ENCODE measurements at regions not wholly inside any gene's neighbourhood (a gene's known extent, or its start where the extent isn't known, plus 50 kb on each side); places are given as distances from the start of the nearest gene placed in this dataset.
"Not testable (repeated sequence)": the region's sequence is repeated elsewhere in the genome, so short reads cannot be mapped to it uniquely, and the experiment has no call there.

DNA sequence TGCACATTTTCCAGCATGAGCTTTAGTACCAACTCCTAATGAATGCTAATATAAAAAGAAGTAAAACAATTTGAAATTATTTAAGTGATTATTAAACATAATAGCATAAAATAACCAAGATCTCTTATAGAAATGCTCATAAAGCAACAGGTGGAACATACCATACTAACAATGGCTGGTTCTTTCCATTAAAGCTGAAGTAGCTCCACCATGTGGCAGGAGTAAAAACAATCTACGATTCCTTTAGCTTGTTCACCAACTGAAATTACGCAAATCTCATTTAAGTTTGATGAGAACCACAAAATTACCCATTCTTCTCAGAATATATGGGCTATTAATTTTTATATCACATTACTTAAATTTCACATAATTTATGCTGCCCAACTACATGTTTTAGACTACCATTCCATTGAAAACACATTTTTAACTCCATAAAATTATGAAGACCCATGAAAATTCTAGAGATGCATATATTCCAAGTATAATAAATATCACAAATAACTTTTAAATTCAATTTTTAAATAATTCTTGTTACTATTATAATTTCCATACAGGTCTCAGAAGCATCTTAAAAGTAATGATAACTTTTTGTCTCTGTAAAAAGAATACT lies 213.6 kb downstream of the DAD1 start:
- TF ChIP-seq EP300 (IDR thresholded peaks at IDR 0.05; ENCODE audit: low read depth) (no peak), POLR2AphosphoS5 (IDR thresholded peaks at IDR 0.05) (no peak)
- TF ChIP-seq, protein P1, sequence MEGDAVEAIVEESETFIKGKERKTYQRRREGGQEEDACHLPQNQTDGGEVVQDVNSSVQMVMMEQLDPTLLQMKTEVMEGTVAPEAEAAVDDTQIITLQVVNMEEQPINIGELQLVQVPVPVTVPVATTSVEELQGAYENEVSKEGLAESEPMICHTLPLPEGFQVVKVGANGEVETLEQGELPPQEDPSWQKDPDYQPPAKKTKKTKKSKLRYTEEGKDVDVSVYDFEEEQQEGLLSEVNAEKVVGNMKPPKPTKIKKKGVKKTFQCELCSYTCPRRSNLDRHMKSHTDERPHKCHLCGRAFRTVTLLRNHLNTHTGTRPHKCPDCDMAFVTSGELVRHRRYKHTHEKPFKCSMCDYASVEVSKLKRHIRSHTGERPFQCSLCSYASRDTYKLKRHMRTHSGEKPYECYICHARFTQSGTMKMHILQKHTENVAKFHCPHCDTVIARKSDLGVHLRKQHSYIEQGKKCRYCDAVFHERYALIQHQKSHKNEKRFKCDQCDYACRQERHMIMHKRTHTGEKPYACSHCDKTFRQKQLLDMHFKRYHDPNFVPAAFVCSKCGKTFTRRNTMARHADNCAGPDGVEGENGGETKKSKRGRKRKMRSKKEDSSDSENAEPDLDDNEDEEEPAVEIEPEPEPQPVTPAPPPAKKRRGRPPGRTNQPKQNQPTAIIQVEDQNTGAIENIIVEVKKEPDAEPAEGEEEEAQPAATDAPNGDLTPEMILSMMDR (IDR thresholded peaks at IDR 0.05), result peak; percentile 40 to 57 (median 47)
- DNase-seq, result no peak
- H3K36me3 ChIP-seq, result no peaks in the 10 kb centered on the region
- H3K27me3 ChIP-seq, result no peaks in the 10 kb centered on the region
- in situ Hi-C loops (cut with MboI; ENCODE audit: low pct_ligation_motif_present in 1 of 4, low pct_unique_long_range_greater_than_20kb in 1 of 4, low sequenced_read_pairs in 3 of 4), result loop anchor here in 2 of 4 donors (10.0 to 25.0 kb wide), 2 partner anchors 51 to 187 kb away; no protein-coding TSS in a partner anchor
- 3 to 8% methylated on average over 2 of the region's 2 CpGs for WGBS, 2 donors (ENCODE audit: low coverage in 1 of 2)
- peaks cover 0 to 4% (median 0%) of the 10 kb centered on the region in 4 donors for H3K4me1 ChIP-seq
- intact Hi-C loops (cut with DNase I; ENCODE audit: low total_unique reads), result no loop called here
- no peaks in the 10 kb centered on the region for H3K9me3 ChIP-seq
- H3K4me3 ChIP-seq, result no peak overlapping the region
- H3K27ac ChIP-seq, result no peak overlapping the region

DNA sequence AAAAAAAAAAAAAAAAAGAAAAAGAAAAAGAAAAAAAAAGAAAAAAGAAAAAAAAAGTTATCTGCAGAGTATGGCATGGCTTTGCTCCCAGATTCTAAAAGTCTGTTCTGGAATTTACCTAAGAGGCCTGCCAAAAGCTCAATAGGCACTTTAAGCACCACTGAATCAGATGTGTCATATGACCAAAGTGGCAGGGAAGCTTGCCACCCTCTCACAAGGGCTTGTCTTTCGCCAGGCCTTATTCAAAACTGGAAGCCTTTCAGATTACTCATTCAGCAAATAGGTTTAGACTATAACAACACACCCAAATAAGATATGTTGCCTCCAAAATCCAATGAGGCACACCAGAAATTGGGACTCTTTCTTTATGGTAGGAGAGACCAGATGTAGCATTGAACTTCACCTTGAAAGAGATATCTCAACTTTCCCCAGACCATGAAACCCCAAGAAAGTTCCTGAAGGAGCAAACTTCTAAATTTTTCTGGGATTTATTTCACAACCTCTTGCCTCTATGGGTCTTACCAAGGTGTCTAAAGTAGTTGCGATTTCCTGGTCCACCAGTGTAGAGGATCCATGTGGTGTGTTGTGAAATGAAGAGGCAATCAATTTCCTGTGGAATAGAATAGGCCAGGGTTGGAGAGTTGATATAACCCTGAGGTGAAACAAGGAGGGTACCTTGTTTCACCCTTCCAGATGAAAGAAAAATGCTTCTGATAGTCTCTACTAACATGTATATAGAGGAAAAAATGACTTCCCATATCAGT lies 218.8 kb downstream of the DAD1 start:
- TF ChIP-seq EP300 (IDR thresholded peaks at IDR 0.05; ENCODE audit: low read depth) (no peak), POLR2A (IDR thresholded peaks at IDR 0.05) (no peak), POLR2AphosphoS5 (IDR thresholded peaks at IDR 0.05) (no peak)
- TF ChIP-seq, protein P1 (IDR thresholded peaks at IDR 0.05), result no peak
- 59 to 88% methylated on average over 2 of the region's 2 CpGs for WGBS, 2 donors (ENCODE audit: low coverage in 1 of 2)
- H3K27me3 ChIP-seq, result no peaks in the 10 kb centered on the region
- in situ Hi-C loops (cut with MboI; ENCODE audit: low pct_ligation_motif_present in 1 of 4, low pct_unique_long_range_greater_than_20kb in 1 of 4, low sequenced_read_pairs in 3 of 4) (loop anchor here in 2 of 4 donors (5.0 to 10.0 kb wide), 2 partner anchors 45 to 48 kb away; no protein-coding TSS in a partner anchor), intact Hi-C loops (cut with DNase I; ENCODE audit: low total_unique reads) (no loop called here)
- no peak for DNase-seq
- no peak overlapping the region for H3K27ac ChIP-seq
- no peak overlapping the region for H3K4me3 ChIP-seq
- H3K36me3 ChIP-seq, result no peaks in the 10 kb centered on the region
- H3K9me3 ChIP-seq, result no peaks in the 10 kb centered on the region
- H3K4me1 ChIP-seq, result no peaks in the 10 kb centered on the region

DNA sequence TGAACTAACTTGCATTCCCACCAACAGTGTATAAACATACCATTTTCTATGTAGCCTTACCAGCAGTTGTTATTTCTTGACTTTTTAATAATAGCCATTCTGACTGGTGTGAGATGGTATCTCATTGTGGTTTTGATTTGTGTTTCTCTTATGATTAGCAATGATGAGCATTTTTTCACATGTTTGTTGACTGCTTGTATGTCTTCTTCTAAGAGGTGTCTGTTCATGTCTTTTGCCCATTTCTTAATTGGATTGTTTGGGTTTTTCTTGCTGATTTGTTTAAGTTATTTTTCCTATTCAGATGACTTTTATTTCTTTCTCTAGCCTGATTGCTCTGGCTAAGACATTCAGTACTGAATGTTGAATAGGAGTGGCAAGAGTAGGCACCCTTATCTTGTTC lies 230.3 kb downstream of the DAD1 start:
- Histone ChIP-seq H3K36me3 (no peaks in the 10 kb centered on the region), H3K27ac (no peak overlapping the region), H3K9me3 (no peaks in the 10 kb centered on the region), H3K4me3 (no peak overlapping the region), H3K4me1 (no peaks in the 10 kb centered on the region), H3K27me3 (no peaks in the 10 kb centered on the region)
- in situ Hi-C loops (cut with MboI; ENCODE audit: low pct_ligation_motif_present in 1 of 4, low pct_unique_long_range_greater_than_20kb in 1 of 4, low sequenced_read_pairs in 3 of 4), result no loop called here
- DNase-seq, result no peak
- intact Hi-C loops (cut with DNase I; ENCODE audit: low total_unique reads), result no loop called here
- no peak for TF ChIP-seq POLR2A (IDR thresholded peaks at IDR 0.05)
- TF ChIP-seq, protein P1 (IDR thresholded peaks at IDR 0.05), result no peak
- no peak for TF ChIP-seq EP300 (IDR thresholded peaks at IDR 0.05; ENCODE audit: low read depth)
- TF ChIP-seq POLR2AphosphoS5 (IDR thresholded peaks at IDR 0.05), result no peak

DNA sequence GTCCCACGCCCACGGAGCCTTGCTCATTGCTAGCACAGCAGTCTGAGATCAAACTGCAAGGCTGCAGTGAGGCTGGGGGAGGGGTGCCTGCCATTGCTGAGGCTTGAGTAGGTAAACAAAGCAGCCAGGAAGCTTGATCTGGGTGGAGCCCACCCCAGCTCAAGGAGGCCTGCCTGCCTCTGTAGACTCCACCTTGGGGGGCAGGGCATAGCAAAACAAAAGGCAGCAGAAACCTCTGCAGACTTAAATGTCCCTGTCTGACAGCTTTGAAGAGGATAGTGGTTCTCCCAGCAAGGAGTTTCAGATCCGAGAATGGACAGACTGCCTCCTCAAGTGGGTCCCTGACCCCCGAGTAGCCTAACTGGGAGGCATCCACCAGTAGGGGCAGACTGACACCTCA lies 239.7 kb downstream of the DAD1 start:
- H3K36me3 ChIP-seq; DNase-seq; H3K4me1 ChIP-seq; H3K27me3 ChIP-seq; intact Hi-C loops (cut with DNase I; ENCODE audit: low total_unique reads); in situ Hi-C loops (cut with MboI; ENCODE audit: low pct_ligation_motif_present in 1 of 4, low pct_unique_long_range_greater_than_20kb in 1 of 4, low sequenced_read_pairs in 3 of 4); H3K4me3 ChIP-seq; H3K9me3 ChIP-seq; H3K27ac ChIP-seq: not testable (repeated sequence)
- WGBS, 2 donors (ENCODE audit: low coverage in 1 of 2), result 70% methylated on average over 4 of the region's 4 CpGs; no CpG with 5 or more reads in 1 of the 2 donors
